ENCODE measurements at regions not wholly inside any gene's neighbourhood (a gene's known extent, or its start where the extent isn't known, plus 50 kb on each side); places are given as distances from the start of the nearest gene placed in this dataset.

- TF ChIP-seq CREB1 (CRISPR knock-in tag; IDR thresholded peaks at IDR 0.05; ENCODE audit: low read depth) (no peak), CTCF (conservative IDR thresholded peaks at IDR 0.05; ENCODE audit: low read depth in 2 of 2) (no peak), EZH2phosphoT487 (IDR thresholded peaks at IDR 0.05; ENCODE audit: unreplicated experiment) (no peak), REST (IDR thresholded peaks at IDR 0.05; ENCODE audit: unreplicated experiment) (no peak), STAT1 (IDR thresholded peaks at IDR 0.05; ENCODE audit: unreplicated experiment) (no peak)
Measured at GRCh38 chrX:5474282-5474681, 754.4 kb downstream of the NLGN4X start (continued).

- H3K9me2 ChIP-seq (ENCODE audit: insufficient read depth) = no peaks in the 10 kb centered on the region
- no peak overlapping the region for H3K27ac ChIP-seq (ENCODE audit: low read depth)
- no peaks in the 10 kb centered on the region for H3K27me3 Mint-ChIP-seq (ENCODE audit: insufficient read depth, low read depth, poor library complexity)
- H3K36me3 Mint-ChIP-seq (ENCODE audit: low read depth) = no peaks in the 10 kb centered on the region
- H3K4me3 Mint-ChIP-seq = no peak overlapping the region
- peaks cover 3% of the 10 kb centered on the region; the same call in 2 of the 3 replicates for H3K4me1 Mint-ChIP-seq
- no peak; the same call in 2 of the 3 replicates for ATAC-seq
- TF ChIP-seq CTCF (conservative IDR thresholded peaks at IDR 0.05; ENCODE audit: low read depth in 2 of 2) (peak; percentile 42 to 47), NANOG (IDR thresholded peaks at IDR 0.05; ENCODE audit: borderline replicate concordance) (no peak)
- peak; percentile 29 for DNase-seq (ENCODE audit: low spot score)
- no peak overlapping the region for H3K27ac Mint-ChIP-seq
- no peak overlapping the region for H3K4me2 ChIP-seq
- H3K9me3 Mint-ChIP-seq = no peaks in the 10 kb centered on the region
- no peaks in the 10 kb centered on the region for H3K27me3 ChIP-seq (ENCODE audit: insufficient read depth)
- H3K79me2 ChIP-seq (replicated peaks; ENCODE audit: insufficient read depth) = no peaks in the 10 kb centered on the region
- H4K20me1 ChIP-seq (replicated peaks; ENCODE audit: insufficient read depth) = no peaks in the 10 kb centered on the region
- no peak overlapping the region for H2AFZ ChIP-seq
- H3K36me3 ChIP-seq (ENCODE audit: insufficient read depth) = no peaks in the 10 kb centered on the region
- H3K4me1 ChIP-seq (ENCODE audit: insufficient read depth) = no peaks in the 10 kb centered on the region
- H3K4me3 ChIP-seq = no peak overlapping the region
- no peaks in the 10 kb centered on the region for H3F3A ChIP-seq (replicated peaks; ENCODE audit: low read depth)
Measured at GRCh38 chrX:5458300-5458842, 770.3 kb downstream of the NLGN4X start.
